ENCODE measurements at regions not wholly inside any gene's neighbourhood (a gene's known extent, or its start where the extent isn't known, plus 50 kb on each side); places are given as distances from the start of the nearest gene placed in this dataset.

DNA sequence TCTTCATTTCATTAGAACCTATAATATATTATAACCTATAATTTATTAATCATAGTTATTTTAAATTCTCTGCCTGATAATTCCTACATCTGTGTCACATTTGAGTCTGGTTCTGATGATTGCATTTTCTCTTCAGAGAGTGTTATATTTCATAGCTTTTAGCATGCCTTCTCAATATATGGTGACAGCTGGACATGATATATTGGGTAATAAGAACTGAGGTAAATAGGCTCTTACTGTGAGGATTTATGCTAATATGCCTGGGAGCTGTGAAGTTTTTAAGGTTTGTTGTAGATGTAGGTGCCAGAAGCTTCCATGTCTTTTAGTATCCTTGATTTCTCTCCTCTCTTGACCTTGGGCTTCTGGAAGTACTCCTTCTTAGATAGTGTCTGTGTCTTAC, 325.9 kb upstream of the SEMA3D start:
- Histone ChIP-seq H3K27me3 (no peaks in the 10 kb centered on the region), H3K9me3 (no peaks in the 10 kb centered on the region), H3K4me3 (no peak overlapping the region), H3K27ac (no peak overlapping the region), H3K4me1 (no peaks in the 10 kb centered on the region), H3K36me3 (no peaks in the 10 kb centered on the region)
- DNase-seq, result no peak
- TF ChIP-seq EP300 (IDR thresholded peaks at IDR 0.05; ENCODE audit: low read depth) (no peak), POLR2A (IDR thresholded peaks at IDR 0.05) (no peak), POLR2AphosphoS5 (IDR thresholded peaks at IDR 0.05) (no peak)
- TF ChIP-seq, protein P1, sequence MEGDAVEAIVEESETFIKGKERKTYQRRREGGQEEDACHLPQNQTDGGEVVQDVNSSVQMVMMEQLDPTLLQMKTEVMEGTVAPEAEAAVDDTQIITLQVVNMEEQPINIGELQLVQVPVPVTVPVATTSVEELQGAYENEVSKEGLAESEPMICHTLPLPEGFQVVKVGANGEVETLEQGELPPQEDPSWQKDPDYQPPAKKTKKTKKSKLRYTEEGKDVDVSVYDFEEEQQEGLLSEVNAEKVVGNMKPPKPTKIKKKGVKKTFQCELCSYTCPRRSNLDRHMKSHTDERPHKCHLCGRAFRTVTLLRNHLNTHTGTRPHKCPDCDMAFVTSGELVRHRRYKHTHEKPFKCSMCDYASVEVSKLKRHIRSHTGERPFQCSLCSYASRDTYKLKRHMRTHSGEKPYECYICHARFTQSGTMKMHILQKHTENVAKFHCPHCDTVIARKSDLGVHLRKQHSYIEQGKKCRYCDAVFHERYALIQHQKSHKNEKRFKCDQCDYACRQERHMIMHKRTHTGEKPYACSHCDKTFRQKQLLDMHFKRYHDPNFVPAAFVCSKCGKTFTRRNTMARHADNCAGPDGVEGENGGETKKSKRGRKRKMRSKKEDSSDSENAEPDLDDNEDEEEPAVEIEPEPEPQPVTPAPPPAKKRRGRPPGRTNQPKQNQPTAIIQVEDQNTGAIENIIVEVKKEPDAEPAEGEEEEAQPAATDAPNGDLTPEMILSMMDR (IDR thresholded peaks at IDR 0.05), result no peak
- in situ Hi-C loops (cut with MboI; ENCODE audit: low pct_ligation_motif_present in 1 of 4, low pct_unique_long_range_greater_than_20kb in 1 of 4, low sequenced_read_pairs in 3 of 4) (no loop called here), intact Hi-C loops (cut with DNase I; ENCODE audit: low total_unique reads) (no loop called here)

DNA sequence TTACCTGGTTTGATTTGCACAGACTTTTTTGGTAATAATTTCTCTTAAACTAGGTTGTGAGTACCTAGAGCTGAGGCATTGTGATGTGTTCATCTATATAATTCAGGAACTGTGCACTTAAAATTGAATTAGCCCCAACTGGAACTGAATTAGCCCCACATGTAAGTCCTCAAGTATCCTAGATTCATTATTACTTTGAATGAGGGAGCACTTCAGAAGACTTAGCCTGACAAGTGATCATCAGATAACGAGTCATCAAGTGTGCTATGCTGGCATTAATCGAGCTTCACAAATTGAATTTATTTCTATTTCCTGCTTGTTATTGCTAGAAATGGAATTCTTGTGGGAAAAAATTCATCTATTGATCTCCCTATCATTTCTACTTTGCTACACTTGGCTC, 323.4 kb upstream of the SEMA3D start:
- no peaks in the 10 kb centered on the region for H3K27me3 ChIP-seq
- intact Hi-C loops (cut with DNase I; ENCODE audit: low total_unique reads), result no loop called here
- no peaks in the 10 kb centered on the region for H3K4me1 ChIP-seq
- TF ChIP-seq POLR2AphosphoS5 (IDR thresholded peaks at IDR 0.05) (no peak), POLR2A (IDR thresholded peaks at IDR 0.05) (no peak), EP300 (IDR thresholded peaks at IDR 0.05; ENCODE audit: low read depth) (no peak)
- TF ChIP-seq, protein P1 (IDR thresholded peaks at IDR 0.05), result no peak
- in situ Hi-C loops (cut with MboI; ENCODE audit: low pct_ligation_motif_present in 1 of 4, low pct_unique_long_range_greater_than_20kb in 1 of 4, low sequenced_read_pairs in 3 of 4), result no loop called here
- no peak overlapping the region for H3K4me3 ChIP-seq
- no peak for DNase-seq
- 77 to 92% methylated on average over 2 of the region's 2 CpGs for WGBS, 2 donors (ENCODE audit: low coverage in 1 of 2)
- H3K9me3 ChIP-seq, result no peaks in the 10 kb centered on the region
- H3K27ac ChIP-seq, result no peak overlapping the region
- no peaks in the 10 kb centered on the region for H3K36me3 ChIP-seq

DNA sequence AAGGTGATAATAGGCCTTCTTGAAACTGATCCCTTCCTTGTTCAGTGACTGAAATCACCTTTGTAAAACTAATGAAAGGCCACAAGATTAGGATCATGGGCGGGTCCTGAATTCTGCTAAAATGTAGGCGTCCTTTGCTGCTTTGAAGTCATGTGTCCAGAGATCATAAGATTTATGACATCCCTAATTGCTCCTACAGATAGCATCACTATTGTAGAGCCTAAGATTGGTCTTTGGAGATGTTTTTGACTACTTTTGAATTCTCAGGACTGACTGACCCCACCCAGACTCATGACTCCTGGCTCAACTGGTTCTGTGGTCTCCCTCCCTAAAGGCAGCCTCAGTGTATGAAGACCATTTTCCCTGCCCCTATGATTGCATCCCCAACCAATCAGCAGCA, 322.6 kb upstream of the SEMA3D start:
- TF ChIP-seq POLR2AphosphoS5 (IDR thresholded peaks at IDR 0.05) (no peak), EP300 (IDR thresholded peaks at IDR 0.05; ENCODE audit: low read depth) (no peak), POLR2A (IDR thresholded peaks at IDR 0.05) (no peak)
- TF ChIP-seq, protein P1 (IDR thresholded peaks at IDR 0.05), result no peak
- H3K36me3 ChIP-seq, result no peaks in the 10 kb centered on the region
- no peak for DNase-seq
- H3K4me3 ChIP-seq, result no peak overlapping the region
- no peaks in the 10 kb centered on the region for H3K4me1 ChIP-seq
- intact Hi-C loops (cut with DNase I; ENCODE audit: low total_unique reads), result no loop called here
- 58 to 62% methylated on average over 2 of the region's 2 CpGs for WGBS, 2 donors (ENCODE audit: low coverage in 1 of 2)
- H3K27ac ChIP-seq, result no peak overlapping the region
- H3K9me3 ChIP-seq, result no peaks in the 10 kb centered on the region
- in situ Hi-C loops (cut with MboI; ENCODE audit: low pct_ligation_motif_present in 1 of 4, low pct_unique_long_range_greater_than_20kb in 1 of 4, low sequenced_read_pairs in 3 of 4), result no loop called here
- no peaks in the 10 kb centered on the region for H3K27me3 ChIP-seq

DNA sequence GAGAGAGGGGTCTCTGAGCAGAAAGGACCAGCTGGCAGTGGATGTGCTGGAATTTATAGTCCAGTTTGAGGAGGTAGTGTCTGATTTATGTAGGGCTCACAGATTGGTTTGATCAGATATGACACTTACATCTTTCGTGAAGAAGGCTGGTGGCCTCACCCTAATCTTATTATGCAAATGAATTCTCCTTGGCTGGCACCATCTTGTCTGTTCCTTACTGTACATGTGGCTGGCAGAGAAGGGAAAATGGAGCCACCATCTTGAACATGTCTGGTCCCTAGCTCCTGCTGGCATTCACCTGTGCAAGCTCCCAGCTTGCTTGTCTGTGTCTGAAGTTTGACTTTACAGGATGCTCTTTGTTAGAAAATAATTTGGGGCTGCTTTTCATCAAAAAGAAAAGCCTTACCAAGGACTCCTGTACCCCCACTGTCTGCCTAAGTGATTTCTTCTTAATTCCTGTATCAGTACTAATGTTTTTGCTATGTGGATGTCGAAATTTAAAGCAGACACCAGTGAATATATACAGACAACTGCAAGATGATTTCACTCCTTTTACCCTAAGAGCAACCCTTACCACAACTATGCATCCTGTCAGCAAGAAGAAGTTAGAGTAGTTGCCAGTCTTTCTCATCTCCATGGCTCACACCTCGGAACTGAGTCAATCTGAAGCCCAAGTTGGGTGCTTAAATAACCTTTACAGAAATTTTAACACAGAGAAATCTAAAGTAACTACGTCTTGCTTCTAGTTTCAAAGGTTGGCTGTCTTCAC, 322.0 kb upstream of the SEMA3D start:
- intact Hi-C loops (cut with DNase I; ENCODE audit: low total_unique reads), result no loop called here
- Histone ChIP-seq H3K4me3 (no peak overlapping the region), H3K4me1 (no peaks in the 10 kb centered on the region), H3K27me3 (no peaks in the 10 kb centered on the region), H3K36me3 (no peaks in the 10 kb centered on the region), H3K27ac (no peak overlapping the region), H3K9me3 (no peaks in the 10 kb centered on the region)
- TF ChIP-seq EP300 (IDR thresholded peaks at IDR 0.05; ENCODE audit: low read depth) (no peak), POLR2A (IDR thresholded peaks at IDR 0.05) (no peak), POLR2AphosphoS5 (IDR thresholded peaks at IDR 0.05) (no peak)
- TF ChIP-seq, protein P1 (IDR thresholded peaks at IDR 0.05), result no peak
- DNase-seq, result no peak
- 62 to 75% methylated on average over 2 to 4 of the region's 4 CpGs for WGBS, 2 donors (ENCODE audit: low coverage in 1 of 2)
- in situ Hi-C loops (cut with MboI; ENCODE audit: low pct_ligation_motif_present in 1 of 4, low pct_unique_long_range_greater_than_20kb in 1 of 4, low sequenced_read_pairs in 3 of 4), result no loop called here
